ENCODE measurements at regions not wholly inside any gene's neighbourhood (a gene's known extent, or its start where the extent isn't known, plus 50 kb on each side); places are given as distances from the start of the nearest gene placed in this dataset.

- Histone ChIP-seq H3K4me3 (ENCODE audit: insufficient read depth, low read length, poor library complexity, severe bottlenecking) (no peak overlapping the region), H3K27me3 (ENCODE audit: low read length) (no peaks in the 10 kb centered on the region), H3K9me2 (replicated peaks; ENCODE audit: insufficient read depth, low read length) (no peaks in the 10 kb centered on the region), H3K27ac (ENCODE audit: low read depth, low read length) (no peak overlapping the region), H3K9me3 (ENCODE audit: insufficient read depth, low read length) (no peaks in the 10 kb centered on the region), H2AFZ (ENCODE audit: low read depth, low read length, severe bottlenecking) (no peak overlapping the region), H4K20me1 (ENCODE audit: low read depth, low read length) (no peaks in the 10 kb centered on the region), H3K79me2 (ENCODE audit: insufficient read depth, low read length) (no peaks in the 10 kb centered on the region), H3K36me3 (ENCODE audit: low read length) (no peaks in the 10 kb centered on the region), H3K9ac (ENCODE audit: low read length) (no peak overlapping the region), H3K4me2 (ENCODE audit: low read depth, low read length, poor library complexity, severe bottlenecking) (no peak overlapping the region), H3F3A (ENCODE audit: insufficient read depth) (no peaks in the 10 kb centered on the region)
- TF ChIP-seq, protein P1, sequence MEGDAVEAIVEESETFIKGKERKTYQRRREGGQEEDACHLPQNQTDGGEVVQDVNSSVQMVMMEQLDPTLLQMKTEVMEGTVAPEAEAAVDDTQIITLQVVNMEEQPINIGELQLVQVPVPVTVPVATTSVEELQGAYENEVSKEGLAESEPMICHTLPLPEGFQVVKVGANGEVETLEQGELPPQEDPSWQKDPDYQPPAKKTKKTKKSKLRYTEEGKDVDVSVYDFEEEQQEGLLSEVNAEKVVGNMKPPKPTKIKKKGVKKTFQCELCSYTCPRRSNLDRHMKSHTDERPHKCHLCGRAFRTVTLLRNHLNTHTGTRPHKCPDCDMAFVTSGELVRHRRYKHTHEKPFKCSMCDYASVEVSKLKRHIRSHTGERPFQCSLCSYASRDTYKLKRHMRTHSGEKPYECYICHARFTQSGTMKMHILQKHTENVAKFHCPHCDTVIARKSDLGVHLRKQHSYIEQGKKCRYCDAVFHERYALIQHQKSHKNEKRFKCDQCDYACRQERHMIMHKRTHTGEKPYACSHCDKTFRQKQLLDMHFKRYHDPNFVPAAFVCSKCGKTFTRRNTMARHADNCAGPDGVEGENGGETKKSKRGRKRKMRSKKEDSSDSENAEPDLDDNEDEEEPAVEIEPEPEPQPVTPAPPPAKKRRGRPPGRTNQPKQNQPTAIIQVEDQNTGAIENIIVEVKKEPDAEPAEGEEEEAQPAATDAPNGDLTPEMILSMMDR (IDR thresholded peaks at IDR 0.05; ENCODE audit: insufficient read depth, low read length, poor library complexity, severe bottlenecking) = no peak
- no peak for TF ChIP-seq EZH2phosphoT487 (conservative IDR thresholded peaks at IDR 0.05; ENCODE audit: low read length)
These were observed 159.0 kb downstream of the TRIM27 start for GRCh38 chr6:28764761-28765282.

GRCh38 chr6:28765978-28766351 is 157.8 kb downstream of the TRIM27 start:
- Histone ChIP-seq H4K20me1 (ENCODE audit: low read depth, low read length) (no peaks in the 10 kb centered on the region), H3K79me2 (ENCODE audit: insufficient read depth, low read length) (no peaks in the 10 kb centered on the region), H2AFZ (ENCODE audit: low read depth, low read length, severe bottlenecking) (no peak overlapping the region), H3K27me3 (ENCODE audit: low read length) (no peaks in the 10 kb centered on the region), H3K36me3 (ENCODE audit: low read length) (no peaks in the 10 kb centered on the region), H3K9me3 (ENCODE audit: insufficient read depth, low read length) (no peaks in the 10 kb centered on the region), H3K4me3 (ENCODE audit: insufficient read depth, low read length, poor library complexity, severe bottlenecking) (no peak overlapping the region), H3K9ac (ENCODE audit: low read length) (no peak overlapping the region), H3K9me2 (replicated peaks; ENCODE audit: insufficient read depth, low read length) (no peaks in the 10 kb centered on the region), H3F3A (ENCODE audit: insufficient read depth) (no peaks in the 10 kb centered on the region), H3K4me2 (ENCODE audit: low read depth, low read length, poor library complexity, severe bottlenecking) (no peak overlapping the region), H3K27ac (ENCODE audit: low read depth, low read length) (no peak overlapping the region)
- TF ChIP-seq, protein P1 (IDR thresholded peaks at IDR 0.05; ENCODE audit: insufficient read depth, low read length, poor library complexity, severe bottlenecking) = no peak
- TF ChIP-seq EZH2phosphoT487 (conservative IDR thresholded peaks at IDR 0.05; ENCODE audit: low read length) = no peak

- no peaks in the 10 kb centered on the region for H3F3A ChIP-seq (ENCODE audit: insufficient read depth)
- no peak overlapping the region for H3K4me2 ChIP-seq (ENCODE audit: low read depth, low read length, poor library complexity, severe bottlenecking)
- TF ChIP-seq EZH2phosphoT487 (conservative IDR thresholded peaks at IDR 0.05; ENCODE audit: low read length) = no peak
- TF ChIP-seq, protein P1 (IDR thresholded peaks at IDR 0.05; ENCODE audit: insufficient read depth, low read length, poor library complexity, severe bottlenecking) = no peak
- no peaks in the 10 kb centered on the region for H3K9me2 ChIP-seq (replicated peaks; ENCODE audit: insufficient read depth, low read length)
- H3K9me3 ChIP-seq (ENCODE audit: insufficient read depth, low read length) = no peaks in the 10 kb centered on the region
- H3K9ac ChIP-seq (ENCODE audit: low read length) = no peak overlapping the region
- no peak overlapping the region for H3K4me3 ChIP-seq (ENCODE audit: insufficient read depth, low read length, poor library complexity, severe bottlenecking)
- no peaks in the 10 kb centered on the region for H3K36me3 ChIP-seq (ENCODE audit: low read length)
- H3K27me3 ChIP-seq (ENCODE audit: low read length) = no peaks in the 10 kb centered on the region
- H4K20me1 ChIP-seq (ENCODE audit: low read depth, low read length) = no peaks in the 10 kb centered on the region
- H3K79me2 ChIP-seq (ENCODE audit: insufficient read depth, low read length) = no peaks in the 10 kb centered on the region
- no peak overlapping the region for H3K27ac ChIP-seq (ENCODE audit: low read depth, low read length)
- no peak overlapping the region for H2AFZ ChIP-seq (ENCODE audit: low read depth, low read length, severe bottlenecking)
These were observed 157.4 kb downstream of the TRIM27 start for GRCh38 chr6:28766426-28766825.
